ENCODE measurements at regions not wholly inside any gene's neighbourhood (a gene's known extent, or its start where the extent isn't known, plus 50 kb on each side); places are given as distances from the start of the nearest gene placed in this dataset.
A peak's percentile ranks its signal among the peaks of the same experiment; 100 is the strongest.
"Not testable (repeated sequence)": the region's sequence is repeated elsewhere in the genome, so short reads cannot be mapped to it uniquely, and the experiment has no call there.

DNA sequence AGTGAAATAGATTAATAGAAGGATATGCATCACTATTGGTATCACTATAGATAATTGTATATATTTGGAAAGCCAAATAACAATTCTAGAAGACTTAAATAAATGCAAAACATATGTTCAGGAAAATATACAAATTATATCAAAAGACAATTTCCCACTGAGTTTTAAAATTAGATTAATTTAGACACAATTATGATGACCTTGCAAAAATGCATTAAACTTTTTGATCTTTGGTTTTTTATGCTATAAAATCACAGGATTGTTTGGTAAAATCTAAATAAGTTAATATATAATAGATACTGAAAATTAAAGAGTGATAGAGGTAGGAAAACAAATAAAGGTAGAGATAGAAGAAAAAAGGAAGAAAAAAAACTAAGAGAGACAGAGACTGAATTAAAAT, 2027.7 kb downstream of the MRPL39 start:
- TF ChIP-seq, protein P1, sequence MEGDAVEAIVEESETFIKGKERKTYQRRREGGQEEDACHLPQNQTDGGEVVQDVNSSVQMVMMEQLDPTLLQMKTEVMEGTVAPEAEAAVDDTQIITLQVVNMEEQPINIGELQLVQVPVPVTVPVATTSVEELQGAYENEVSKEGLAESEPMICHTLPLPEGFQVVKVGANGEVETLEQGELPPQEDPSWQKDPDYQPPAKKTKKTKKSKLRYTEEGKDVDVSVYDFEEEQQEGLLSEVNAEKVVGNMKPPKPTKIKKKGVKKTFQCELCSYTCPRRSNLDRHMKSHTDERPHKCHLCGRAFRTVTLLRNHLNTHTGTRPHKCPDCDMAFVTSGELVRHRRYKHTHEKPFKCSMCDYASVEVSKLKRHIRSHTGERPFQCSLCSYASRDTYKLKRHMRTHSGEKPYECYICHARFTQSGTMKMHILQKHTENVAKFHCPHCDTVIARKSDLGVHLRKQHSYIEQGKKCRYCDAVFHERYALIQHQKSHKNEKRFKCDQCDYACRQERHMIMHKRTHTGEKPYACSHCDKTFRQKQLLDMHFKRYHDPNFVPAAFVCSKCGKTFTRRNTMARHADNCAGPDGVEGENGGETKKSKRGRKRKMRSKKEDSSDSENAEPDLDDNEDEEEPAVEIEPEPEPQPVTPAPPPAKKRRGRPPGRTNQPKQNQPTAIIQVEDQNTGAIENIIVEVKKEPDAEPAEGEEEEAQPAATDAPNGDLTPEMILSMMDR (IDR thresholded peaks at IDR 0.05): no peak
- intact Hi-C loops (cut with DNase I): no loop called here
- Histone ChIP-seq H3K4me3 (no peak overlapping the region), H3K9me3 (no peaks in the 10 kb centered on the region), H3K27me3 (no peaks in the 10 kb centered on the region), H3K4me1 (no peaks in the 10 kb centered on the region), H3K36me3 (no peaks in the 10 kb centered on the region), H3K27ac (no peak overlapping the region)
- DNase-seq: no peak
- ATAC-seq: no peak

DNA sequence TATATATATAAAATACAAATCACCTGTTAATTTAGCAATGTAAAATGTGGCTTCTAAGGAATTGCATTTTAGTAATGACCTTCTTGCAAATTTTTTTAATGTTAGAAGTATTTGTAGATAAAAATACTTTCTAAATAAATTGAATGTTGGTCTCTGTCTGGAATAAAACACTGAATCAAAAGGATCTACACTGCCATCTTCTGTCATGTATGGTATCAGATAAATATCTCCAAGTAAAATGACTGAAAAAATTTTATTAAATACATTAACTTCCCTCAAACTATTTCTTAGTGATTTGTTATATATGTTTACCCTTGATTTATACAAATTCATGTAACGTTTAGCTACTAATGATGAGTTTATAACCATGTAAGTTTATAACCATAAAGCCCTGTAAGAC, 2029.3 kb downstream of the MRPL39 start:
- DNase-seq: no peak
- intact Hi-C loops (cut with DNase I): no loop called here
- Histone ChIP-seq H3K9me3 (no peaks in the 10 kb centered on the region), H3K4me1 (no peaks in the 10 kb centered on the region), H3K4me3 (no peak overlapping the region), H3K27me3 (no peaks in the 10 kb centered on the region), H3K27ac (no peak overlapping the region), H3K36me3 (no peaks in the 10 kb centered on the region)
- WGBS (ENCODE audit: insufficient coverage, low coverage, low lambda C conversion rate, missing lambda C conversion rate): 29% methylated on average over 1 of the region's 1 CpG
- no peak for TF ChIP-seq POLR2A (IDR thresholded peaks at IDR 0.05)
- TF ChIP-seq, protein P1 (IDR thresholded peaks at IDR 0.05): peak in 1 of 4 donors; percentile 6
- no peak for ATAC-seq

- no peaks in the 10 kb centered on the region for H3K27me3 ChIP-seq
- H3K36me3 ChIP-seq: no peaks in the 10 kb centered on the region
- ATAC-seq (no peak), DNase-seq (no peak)
- intact Hi-C loops (cut with DNase I): no loop called here
- no peaks in the 10 kb centered on the region for H3K4me1 ChIP-seq
- no peaks in the 10 kb centered on the region for H3K9me3 ChIP-seq
- no peak for TF ChIP-seq POLR2A (IDR thresholded peaks at IDR 0.05)
- TF ChIP-seq, protein P1 (IDR thresholded peaks at IDR 0.05): no peak
- WGBS (ENCODE audit: insufficient coverage, low coverage, low lambda C conversion rate, missing lambda C conversion rate): 44% methylated on average over 9 of the region's 9 CpGs
- H3K27ac ChIP-seq: no peak overlapping the region
- H3K4me3 ChIP-seq: no peak overlapping the region
These were observed 2032.3 kb downstream of the MRPL39 start for GRCh38 chr21:23574932-23575331.

DNA sequence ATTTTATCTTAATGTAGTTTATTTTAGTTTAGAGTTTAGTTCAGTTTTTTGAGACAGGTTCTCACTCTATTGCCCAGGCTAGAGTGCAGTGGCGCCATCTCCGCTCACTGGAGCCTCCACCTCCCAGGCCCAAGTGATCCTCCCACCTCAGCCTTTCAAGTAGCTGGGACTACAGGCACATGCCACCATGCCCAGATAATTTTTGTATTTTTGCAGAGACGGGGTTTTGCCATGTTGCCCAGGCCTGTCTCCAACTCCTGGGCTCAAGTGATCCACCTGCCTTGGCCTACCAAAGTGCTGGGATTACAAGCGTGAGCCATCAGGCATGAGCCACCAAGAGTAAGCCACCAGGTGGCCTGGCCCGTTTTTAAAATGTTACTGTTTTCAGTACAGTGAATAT, 2058.4 kb downstream of the MRPL39 start:
- intact Hi-C loops (cut with DNase I); H3K9me3 ChIP-seq; H3K4me1 ChIP-seq; H3K27me3 ChIP-seq; DNase-seq; H3K27ac ChIP-seq; H3K36me3 ChIP-seq; ATAC-seq; H3K4me3 ChIP-seq: not testable (repeated sequence)
- 70% methylated on average over 5 of the region's 5 CpGs for WGBS (ENCODE audit: insufficient coverage, low coverage, low lambda C conversion rate, missing lambda C conversion rate)

DNA sequence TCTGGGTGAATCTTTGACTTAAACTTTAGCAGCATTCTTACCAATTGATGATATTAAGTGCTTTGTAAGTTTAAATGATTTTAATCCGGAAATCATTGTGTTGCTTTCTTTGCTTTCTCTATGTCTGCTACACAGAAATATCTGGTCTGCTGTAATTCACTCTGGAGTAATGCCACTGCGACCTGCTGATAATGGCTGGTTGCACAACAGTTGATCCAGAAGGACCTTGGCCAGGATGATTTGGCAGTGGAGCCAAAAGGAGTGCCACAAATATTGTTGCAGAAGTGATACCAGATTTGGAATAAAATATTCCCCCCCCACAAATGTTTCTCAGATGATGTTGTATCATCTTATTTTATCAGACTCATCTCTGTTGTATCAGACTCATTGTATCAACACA, 2063.9 kb downstream of the MRPL39 start:
- ATAC-seq (peak; percentile 84 to 98 (median 98)), DNase-seq (peak; percentile 33 to 74 (median 57))
- H3K4me3 ChIP-seq: no peak overlapping the region
- WGBS (ENCODE audit: insufficient coverage, low coverage, low lambda C conversion rate, missing lambda C conversion rate): 8% methylated on average over 2 of the region's 2 CpGs
- H3K27ac ChIP-seq: no peak overlapping the region
- intact Hi-C loops (cut with DNase I): no loop called here
- H3K9me3 ChIP-seq: no peaks in the 10 kb centered on the region
- H3K27me3 ChIP-seq: no peaks in the 10 kb centered on the region
- H3K36me3 ChIP-seq: no peaks in the 10 kb centered on the region
- no peak for TF ChIP-seq POLR2A (IDR thresholded peaks at IDR 0.05)
- TF ChIP-seq, protein P1 (IDR thresholded peaks at IDR 0.05): no peak
- no peaks in the 10 kb centered on the region for H3K4me1 ChIP-seq
